Neural cell (in vitro differentiated cells): ENCODE measurements at regions not wholly inside any gene's neighbourhood (a gene's known extent, or its start where the extent isn't known, plus 50 kb on each side); places are given as distances from the start of the nearest gene placed in this dataset.

ENCODE experiments used
- H2AFZ ChIP-seq: fragments of 200-600, 300-800 bp; sonication (generic), shearing (Covaris generic); 2 replicates; pipeline ENCODE4 v1.6.0; 2014; ENCODE audit warnings: low read depth, mild to moderate bottlenecking, antibody characterized with exemption, low read length, moderate library complexity
- H3F3A ChIP-seq: fragments of 200-600 bp; shearing (Covaris generic); 2 replicates; pipeline ENCODE4 v1.6.1; 2016; ENCODE audit warnings: mild to moderate bottlenecking, moderate library complexity, mixed read lengths, antibody characterized with exemption, low read length; ENCODE audit not compliant: insufficient read depth, poor library complexity, severe bottlenecking
- H3K27ac ChIP-seq: fragments of 200-600, 300-800 bp; sonication (generic), shearing (Covaris generic); 2 replicates; pipeline ENCODE4 v1.5.1; 2014; ENCODE audit warnings: mild to moderate bottlenecking, low read length, moderate library complexity
- H3K27me3 ChIP-seq: fragments of 300-800, 200-600 bp; sonication (generic), shearing (Covaris generic); 2 replicates; pipeline ENCODE4 v1.6.0; 2014; ENCODE audit warnings: mild to moderate bottlenecking, low read depth, low read length, moderate library complexity; ENCODE audit not compliant: insufficient read depth
- H3K36me3 ChIP-seq: fragments of 300-800, 200-600 bp; sonication (generic), shearing (Covaris generic); 2 replicates; pipeline ENCODE4 v1.5.1; 2014; ENCODE audit warnings: mild to moderate bottlenecking, antibody characterized with exemption, low read length, moderate library complexity; ENCODE audit not compliant: insufficient read depth
- H3K4me2 ChIP-seq: fragments of 300-800, 200-600 bp; sonication (generic), shearing (Covaris generic); 2 replicates; pipeline ENCODE4 v1.6.0; 2014; ENCODE audit warnings: mild to moderate bottlenecking, low read length
- H3K4me3 ChIP-seq: fragments of 300-800, 200-600 bp; sonication (generic), shearing (Covaris generic); 2 replicates; pipeline ENCODE4 v1.5.1; 2014; ENCODE audit warnings: mild to moderate bottlenecking, low read length, moderate library complexity
- H3K79me2 ChIP-seq: fragments of 200-600 bp; shearing (Covaris generic); replicated peaks from 2 replicates; pipeline ENCODE4 v1.6.0; 2014; ENCODE audit warnings: mild to moderate bottlenecking, low read length, moderate library complexity; ENCODE audit not compliant: insufficient read depth
- H3K9ac ChIP-seq: fragments of 300-800, 200-600 bp; sonication (generic), shearing (Covaris generic); 2 replicates; pipeline ENCODE4 v1.6.1; 2016; ENCODE audit warnings: mild to moderate bottlenecking, low read length, mixed read lengths
- H3K9me2 ChIP-seq: fragments of 200-600 bp; shearing (Covaris generic); 2 replicates; pipeline ENCODE4 v1.6.1; 2016; ENCODE audit warnings: mild to moderate bottlenecking, low read length, mixed read lengths; ENCODE audit not compliant: insufficient read depth
- H3K9me3 ChIP-seq: fragments of 200-600, 300-800 bp; sonication (generic), shearing (Covaris generic); 2 replicates; pipeline ENCODE4 v1.6.1; 2016; ENCODE audit warnings: mild to moderate bottlenecking, mixed run types, low read length, moderate library complexity, mixed read lengths
- H4K20me1 ChIP-seq: fragments of 200-600 bp; shearing (Covaris generic); 2 replicates; pipeline ENCODE4 v1.6.1; 2016; ENCODE audit warnings: mild to moderate bottlenecking, mixed run types; ENCODE audit not compliant: insufficient read depth
- CTCF ChIP-seq: fragments of 450-650 bp; IDR thresholded peaks from 2 replicates; pipeline ENCODE4 v1.5.1; 2014; ENCODE audit warnings: antibody characterized with exemption, mild to moderate bottlenecking, moderate library complexity; ENCODE audit not compliant: poor library complexity, severe bottlenecking
- EP300 ChIP-seq: fragments of 450-650 bp; conservative IDR thresholded peaks from 2 replicates; pipeline ENCODE4 v1.6.1; 2014; ENCODE audit warnings: antibody characterized with exemption, mild to moderate bottlenecking, moderate library complexity; ENCODE audit not compliant: poor library complexity, severe bottlenecking
- EZH2 ChIP-seq: fragments of 200-600, 300-800 bp; shearing (Covaris generic), sonication (generic); IDR thresholded peaks from 2 replicates; pipeline ENCODE4 v1.6.1; 2014; ENCODE audit warnings: antibody characterized with exemption, low read length, borderline replicate concordance, mild to moderate bottlenecking; ENCODE audit not compliant: insufficient read depth, poor library complexity, severe bottlenecking
- MXI1 ChIP-seq: fragments of 450-650 bp; conservative IDR thresholded peaks from 2 replicates; pipeline ENCODE4 v1.6.1; 2014; ENCODE audit warnings: antibody characterized with exemption, mild to moderate bottlenecking; ENCODE audit not compliant: poor library complexity, severe bottlenecking
- POLR2AphosphoS5 ChIP-seq: IDR thresholded peaks from 2 replicates; pipeline ENCODE4 v1.6.1; 2012
- RAD21 ChIP-seq: fragments of 450-650 bp; conservative IDR thresholded peaks from 2 replicates; pipeline ENCODE4 v1.6.1; 2014; ENCODE audit warnings: antibody characterized with exemption, mild to moderate bottlenecking, moderate library complexity
- REST ChIP-seq: IDR thresholded peaks from 2 replicates; pipeline ENCODE4 v1.6.1; 2012; ENCODE audit warnings: borderline replicate concordance
- SMC3 ChIP-seq: fragments of 450-650 bp; conservative IDR thresholded peaks from 2 replicates; pipeline ENCODE4 v1.6.1; 2014; ENCODE audit warnings: antibody characterized with exemption, mild to moderate bottlenecking, moderate library complexity; ENCODE audit not compliant: poor library complexity
- TAF1 ChIP-seq: IDR thresholded peaks from 2 replicates; pipeline ENCODE4 v1.6.1; 2012; ENCODE audit warnings: low read depth

GRCh38 chr4:17272154-17272553, 239.7 kb downstream of the QDPR start:
- no peaks in the 10 kb centered on the region for H3K9me2 ChIP-seq

GRCh38 chr4:17265653-17266052, 246.2 kb downstream of the QDPR start:
- no peaks in the 10 kb centered on the region for H3K9me2 ChIP-seq
- H4K20me1 ChIP-seq: no peaks in the 10 kb centered on the region
- no peaks in the 10 kb centered on the region for H3K79me2 ChIP-seq
- H3F3A ChIP-seq: no peaks in the 10 kb centered on the region
- H3K9me3 ChIP-seq: no peaks in the 10 kb centered on the region
- no peak for TF ChIP-seq MXI1
- H3K4me3 ChIP-seq: no peak overlapping the region
- no peak overlapping the region for H3K9ac ChIP-seq
- H3K27ac ChIP-seq: no peak overlapping the region
- H2AFZ ChIP-seq: no peak overlapping the region
- H3K27me3 ChIP-seq: no peaks in the 10 kb centered on the region
- no peak overlapping the region for H3K4me2 ChIP-seq
- H3K36me3 ChIP-seq: no peaks in the 10 kb centered on the region

More at GRCh38 chr4:17272154-17272553, 239.7 kb downstream of the QDPR start:
- TF ChIP-seq CTCF (no peak), SMC3 (no peak), EP300 (no peak), POLR2AphosphoS5 (no peak), MXI1 (no peak), RAD21 (no peak)
- H3K4me2 ChIP-seq: no peak overlapping the region
- no peak overlapping the region for H3K4me3 ChIP-seq
- no peaks in the 10 kb centered on the region for H3K36me3 ChIP-seq
- no peak overlapping the region for H2AFZ ChIP-seq
- H3F3A ChIP-seq: no peaks in the 10 kb centered on the region
- no peaks in the 10 kb centered on the region for H3K27me3 ChIP-seq
- no peaks in the 10 kb centered on the region for H4K20me1 ChIP-seq
- no peaks in the 10 kb centered on the region for H3K79me2 ChIP-seq
- H3K9me3 ChIP-seq: no peaks in the 10 kb centered on the region
- no peak overlapping the region for H3K27ac ChIP-seq
- no peak overlapping the region for H3K9ac ChIP-seq

GRCh38 chr4:17265139-17265538, 246.8 kb downstream of the QDPR start:
- Histone ChIP-seq H3K9me3 (no peaks in the 10 kb centered on the region), H3K4me2 (no peak overlapping the region), H3K9me2 (no peaks in the 10 kb centered on the region), H3K79me2 (no peaks in the 10 kb centered on the region), H3K36me3 (no peaks in the 10 kb centered on the region), H2AFZ (no peak overlapping the region), H3K27me3 (no peaks in the 10 kb centered on the region), H3K9ac (no peak overlapping the region), H3K27ac (no peak overlapping the region), H3F3A (no peaks in the 10 kb centered on the region), H3K4me3 (no peak overlapping the region), H4K20me1 (no peaks in the 10 kb centered on the region)
- TF ChIP-seq TAF1: no peak
- TF ChIP-seq RAD21: no peak
- TF ChIP-seq POLR2AphosphoS5: no peak
- TF ChIP-seq MXI1: no peak
- TF ChIP-seq SMC3: no peak
- no peak for TF ChIP-seq EZH2
- TF ChIP-seq EP300: no peak
- TF ChIP-seq REST: no peak
- TF ChIP-seq CTCF: no peak
